Caco-2 (cell line): ENCODE measurements at regions not wholly inside any gene's neighbourhood (a gene's known extent, or its start where the extent isn't known, plus 50 kb on each side); places are given as distances from the start of the nearest gene placed in this dataset.

Experiments used
- BruUV-seq: library from RNA; stranded (reverse); fragments of 400-500 nt; replicated peaks from 2 replicates; lab custom pipeline; 2021; lab: Mats Ljungman, UMichigan
- CTCF ChIA-PET: fragments of 300-600 bp; sonication (Branson Sonifier 250); formaldehyde crosslinking; loops from one replicate; lab custom pipeline; 2022; ENCODE audit warnings: antibody characterized with exemption; lab: Charles Lee
- POLR2A ChIA-PET: fragments of 300-600 bp; sonication (Branson Sonifier 250); formaldehyde crosslinking; loops from one replicate; lab custom pipeline; 2022; ENCODE audit warnings: antibody characterized with exemption; lab: Charles Lee
- DNase-seq, 2 experiments: peaks; one replicate each; pipeline versions ENCODE4 v3.0.0 to v3.0.0-alpha.2; 2020 to 2022
- H3K27me3 ChIP-seq: replicated peaks from 2 replicates; pipeline ENCODE4 v1.6.0; 2011; ENCODE audit warnings: low read length; ENCODE audit not compliant: control insufficient read depth, insufficient read depth
- H3K36me3 ChIP-seq: 2 replicates; pipeline ENCODE4 v1.5.1; 2011; ENCODE audit warnings: low read length; ENCODE audit not compliant: control insufficient read depth, insufficient read depth
- H3K4me1 ChIP-seq: fragments of 250-450 bp; sonication (Bioruptor Pico); 2 replicates; pipeline ENCODE4 v1.5.1; 2020; ENCODE audit warnings: mild to moderate bottlenecking
- H3K4me3 ChIP-seq: 2 replicates; pipeline ENCODE4 v1.5.1; 2011; ENCODE audit warnings: low read depth, mild to moderate bottlenecking, control low read depth, low read length
- H3K9me3 ChIP-seq: fragments of 250-450 bp; sonication (Bioruptor Pico); 2 replicates; pipeline ENCODE4 v1.5.1; 2020; ENCODE audit warnings: mild to moderate bottlenecking, moderate library complexity
- H3K27ac Mint-ChIP-seq: one replicate; pipeline ENCODE4 v1.8.0; 2022; ENCODE audit warnings: mixed read lengths; ENCODE audit not compliant: unreplicated experiment
- H3K27me3 Mint-ChIP-seq: one replicate; pipeline ENCODE4 v1.8.0; 2022; ENCODE audit warnings: mixed read lengths; ENCODE audit not compliant: insufficient read depth, unreplicated experiment
- H3K36me3 Mint-ChIP-seq: one replicate; pipeline ENCODE4 v1.8.0; 2022; ENCODE audit warnings: mild to moderate bottlenecking, mixed read lengths; ENCODE audit not compliant: insufficient read depth, unreplicated experiment
- H3K4me1 Mint-ChIP-seq: one replicate; pipeline ENCODE4 v1.8.0; 2022; ENCODE audit warnings: low read depth, mixed read lengths; ENCODE audit not compliant: unreplicated experiment
- H3K4me3 Mint-ChIP-seq: one replicate; pipeline ENCODE4 v1.8.0; 2022; ENCODE audit warnings: mild to moderate bottlenecking, moderate library complexity, mixed read lengths; ENCODE audit not compliant: unreplicated experiment
- H3K9me3 Mint-ChIP-seq: one replicate; pipeline ENCODE4 v1.8.0; 2022; ENCODE audit warnings: mixed read lengths; ENCODE audit not compliant: unreplicated experiment
- CTCF ChIP-seq, 2 experiments: fragments of 200-600 bp in 1 of 2; IDR thresholded peaks; 1 replicate in 1 of 2; 2 replicates in 1 of 2; pipeline versions ENCODE4 v1.5.1 to v1.8.0; 2011 to 2022; ENCODE audit warnings: antibody characterized with exemption in 1 of 2, control low read depth in 1 of 2, inconsistent platforms in 1 of 2, low read depth in 1 of 2, low read length in 1 of 2, mild to moderate bottlenecking in 1 of 2, moderate library complexity in 1 of 2; ENCODE audit not compliant: insufficient read depth in 1 of 2, severe bottlenecking in 1 of 2, unreplicated experiment in 1 of 2
- intact Hi-C: fragments of 100-400 bp; cut with micrococcal nuclease; formaldehyde crosslinking; loops from one replicate; pipeline ENCODE4 v1.10.0; 2022; ENCODE audit not compliant: unreplicated experiment

- H3K27ac Mint-ChIP-seq = no peak overlapping the region
- Histone ChIP-seq H3K4me3 (no peak overlapping the region), H3K27me3 (no peaks in the 10 kb centered on the region), H3K9me3 (no peaks in the 10 kb centered on the region), H3K4me1 (no peaks in the 10 kb centered on the region), H3K36me3 (no peaks in the 10 kb centered on the region)
- H3K27me3 Mint-ChIP-seq = no peaks in the 10 kb centered on the region
- no peaks in the 10 kb centered on the region for H3K9me3 Mint-ChIP-seq
- no peaks in the 10 kb centered on the region for H3K4me1 Mint-ChIP-seq
- no peak overlapping the region for H3K4me3 Mint-ChIP-seq
- TF ChIP-seq CTCF (IDR thresholded peaks at IDR 0.05; ENCODE audit: insufficient read depth in 1 of 2, low read depth in 1 of 2, low read length in 1 of 2, severe bottlenecking in 1 of 2, unreplicated experiment in 1 of 2) = no peak
- ChIA-PET CTCF (no interaction called here), POLR2A (no interaction called here)
- no peak for DNase-seq
- no TSS peak for BruUV-seq
- intact Hi-C loops = no loop called here
- H3K36me3 Mint-ChIP-seq = no peaks in the 10 kb centered on the region
Measured at GRCh38 chr18:66410692-66411091, 193.2 kb downstream of the CDH19 start.

DNA sequence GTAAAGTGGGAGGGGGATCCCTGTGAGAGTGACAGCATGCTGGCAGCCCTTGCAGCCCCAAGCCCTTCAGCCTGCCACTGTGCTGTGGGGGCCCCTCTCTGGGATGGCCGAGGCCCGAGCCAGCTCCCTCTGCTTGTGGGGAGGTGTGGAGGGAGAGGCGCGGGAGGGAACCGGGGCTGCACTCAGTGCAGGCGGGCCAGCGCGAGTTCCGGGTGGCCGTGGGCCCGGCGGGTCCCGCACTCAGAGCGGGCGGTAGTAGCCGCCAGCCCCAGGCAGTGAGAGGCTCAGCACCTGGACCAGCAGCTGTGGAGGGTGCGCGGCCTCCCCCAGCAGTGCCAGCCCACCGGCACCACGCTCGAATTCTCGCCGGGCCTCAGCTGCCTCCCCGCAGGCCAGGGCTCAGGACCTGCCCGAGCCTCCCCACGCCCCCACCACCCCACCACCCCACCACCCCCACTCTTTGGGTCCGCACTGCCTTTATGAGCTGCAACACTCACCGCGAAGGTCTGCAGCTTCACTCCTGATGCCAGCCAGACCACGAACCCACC lies 208.1 kb downstream of the CDH19 start:
- no peaks in the 10 kb centered on the region for H3K4me1 Mint-ChIP-seq
- H3K4me3 ChIP-seq = no peak overlapping the region
- TF ChIP-seq CTCF (IDR thresholded peaks at IDR 0.05; ENCODE audit: insufficient read depth in 1 of 2, low read depth in 1 of 2, low read length in 1 of 2, severe bottlenecking in 1 of 2, unreplicated experiment in 1 of 2) = no peak
- no peak overlapping the region for H3K4me3 Mint-ChIP-seq
- no peaks in the 10 kb centered on the region for H3K36me3 Mint-ChIP-seq
- H3K27me3 ChIP-seq = no peaks in the 10 kb centered on the region
- BruUV-seq = no TSS peak
- CTCF ChIA-PET = no interaction called here
- H3K36me3 ChIP-seq = no peaks in the 10 kb centered on the region
- POLR2A ChIA-PET = no interaction called here
- intact Hi-C loops = no loop called here
- H3K9me3 ChIP-seq = no peaks in the 10 kb centered on the region
- H3K27ac Mint-ChIP-seq = no peak overlapping the region
- no peaks in the 10 kb centered on the region for H3K27me3 Mint-ChIP-seq
- H3K4me1 ChIP-seq = no peaks in the 10 kb centered on the region
- no peak for DNase-seq
- H3K9me3 Mint-ChIP-seq = no peaks in the 10 kb centered on the region

- no peaks in the 10 kb centered on the region for H3K27me3 Mint-ChIP-seq
- H3K4me3 ChIP-seq = no peak overlapping the region
- intact Hi-C loops = no loop called here
Measured at GRCh38 chr18:66393463-66393862, 210.4 kb downstream of the CDH19 start.

More at GRCh38 chr18:66393463-66393862, 210.4 kb downstream of the CDH19 start:
- peaks cover 7% of the 10 kb centered on the region for H3K9me3 Mint-ChIP-seq
- BruUV-seq = no TSS peak
- ChIA-PET POLR2A (no interaction called here), CTCF (no interaction called here)
- Histone ChIP-seq H3K36me3 (no peaks in the 10 kb centered on the region), H3K27me3 (no peaks in the 10 kb centered on the region), H3K9me3 (no peaks in the 10 kb centered on the region), H3K4me1 (no peaks in the 10 kb centered on the region)
- TF ChIP-seq CTCF (IDR thresholded peaks at IDR 0.05; ENCODE audit: insufficient read depth in 1 of 2, low read depth in 1 of 2, low read length in 1 of 2, severe bottlenecking in 1 of 2, unreplicated experiment in 1 of 2) = no peak
- DNase-seq = no peak
- no peak overlapping the region for H3K27ac Mint-ChIP-seq
- H3K36me3 Mint-ChIP-seq = no peaks in the 10 kb centered on the region
- no peaks in the 10 kb centered on the region for H3K4me1 Mint-ChIP-seq
- no peak overlapping the region for H3K4me3 Mint-ChIP-seq
